ENCODE measurements at regions not wholly inside any gene's neighbourhood (a gene's known extent, or its start where the extent isn't known, plus 50 kb on each side); places are given as distances from the start of the nearest gene placed in this dataset.
"Not testable (repeated sequence)": the region's sequence is repeated elsewhere in the genome, so short reads cannot be mapped to it uniquely, and the experiment has no call there.

- no peak for DNase-seq (ENCODE audit: low read depth, low spot score)
- Histone ChIP-seq H3K4me1 (ENCODE audit: control insufficient read depth in 1 of 2, insufficient read depth in 2 of 2, low read length in 2 of 2) (no peaks in the 10 kb centered on the region), H3K27ac (ENCODE audit: low read depth, low read length) (no peak overlapping the region), H2AFZ (ENCODE audit: low read depth, low read length, poor library complexity, severe bottlenecking) (no peak overlapping the region), H3K4me2 (ENCODE audit: low read length) (no peak overlapping the region), H3K27me3 (ENCODE audit: insufficient read depth, low read length) (peaks cover 56% of the 10 kb centered on the region), H3K9me2 (ENCODE audit: insufficient read depth) (no peaks in the 10 kb centered on the region), H3K79me2 (ENCODE audit: insufficient read depth, low read length) (no peaks in the 10 kb centered on the region), H3K36me3 (ENCODE audit: control insufficient read depth in 1 of 2, insufficient read depth in 2 of 2, low read length in 2 of 2) (no peaks in the 10 kb centered on the region), H3K9ac (ENCODE audit: low read length) (no peak overlapping the region), H4K20me1 (ENCODE audit: insufficient read depth) (no peaks in the 10 kb centered on the region), H3K9me3 (ENCODE audit: control insufficient read depth in 1 of 2, insufficient read depth in 1 of 2, low read depth in 1 of 2, low read length in 2 of 2) (no peaks in the 10 kb centered on the region), H3K4me3 (replicated peaks in 1 of 2; ENCODE audit: low read depth in 1 of 2, low read length in 2 of 2) (no peak overlapping the region)
- POLR2A ChIA-PET: no interaction called here
- no peak for TF ChIP-seq MAX (IDR thresholded peaks at IDR 0.05)
- TF ChIP-seq CBX3 (IDR thresholded peaks at IDR 0.05; ENCODE audit: low read depth): no peak
- no peak for TF ChIP-seq EZH2phosphoT487 (IDR thresholded peaks at IDR 0.05; ENCODE audit: borderline replicate concordance)
- no peak for TF ChIP-seq YY1 (IDR thresholded peaks at IDR 0.05; ENCODE audit: extremely low read depth, insufficient replicate concordance, low read depth, low read length)
- TF ChIP-seq RAD21 (IDR thresholded peaks at IDR 0.05; ENCODE audit: low read depth): no peak
- TF ChIP-seq JUND (IDR thresholded peaks at IDR 0.05): no peak
- no peak for TF ChIP-seq CTCF (IDR thresholded peaks at IDR 0.05 in 2 of 3, conservative IDR thresholded peaks at IDR 0.05 in 1 of 3; ENCODE audit: borderline replicate concordance in 1 of 3, insufficient read depth in 1 of 3, low read depth in 2 of 3, low read length in 2 of 3)
- no peak for TF ChIP-seq ZNF274 (IDR thresholded peaks at IDR 0.05; ENCODE audit: low read depth, low read length)
- no peak for TF ChIP-seq ATF3 (IDR thresholded peaks at IDR 0.05)
- BruUV-seq (replicated peaks): no TSS peak
- ATAC-seq: no peak
- intact Hi-C loops (cut with micrococcal nuclease): no loop called here
- CTCF ChIA-PET: no interaction called here
- RAD21 ChIA-PET (ENCODE audit: low non-redundant PET in 1 of 2, low total read pairs in 2 of 2, uncharacterized antibody in 2 of 2, unreplicated experiment in 2 of 2): no interaction called here
Measured at GRCh38 chr22:49683032-49683431, 144.6 kb downstream of the BRD1 start.

GRCh38 chr22:49680819-49681218 lies 146.9 kb downstream of the BRD1 start:
- H4K20me1 ChIP-seq (ENCODE audit: insufficient read depth); intact Hi-C loops (cut with micrococcal nuclease); RAD21 ChIA-PET (ENCODE audit: low non-redundant PET in 1 of 2, low total read pairs in 2 of 2, uncharacterized antibody in 2 of 2, unreplicated experiment in 2 of 2); H3K4me2 ChIP-seq (ENCODE audit: low read length); ATAC-seq; H3K4me1 ChIP-seq (ENCODE audit: control insufficient read depth in 1 of 2, insufficient read depth in 2 of 2, low read length in 2 of 2); H3K27ac ChIP-seq (ENCODE audit: low read depth, low read length); DNase-seq (ENCODE audit: low read depth, low spot score); H3K9me2 ChIP-seq (ENCODE audit: insufficient read depth); H3K9me3 ChIP-seq (ENCODE audit: control insufficient read depth in 1 of 2, insufficient read depth in 1 of 2, low read depth in 1 of 2, low read length in 2 of 2); H3K79me2 ChIP-seq (ENCODE audit: insufficient read depth, low read length); H3K9ac ChIP-seq (ENCODE audit: low read length); H3K36me3 ChIP-seq (ENCODE audit: control insufficient read depth in 1 of 2, insufficient read depth in 2 of 2, low read length in 2 of 2); BruUV-seq (replicated peaks); H3K4me3 ChIP-seq (replicated peaks in 1 of 2; ENCODE audit: low read depth in 1 of 2, low read length in 2 of 2); POLR2A ChIA-PET; H2AFZ ChIP-seq (ENCODE audit: low read depth, low read length, poor library complexity, severe bottlenecking); CTCF ChIA-PET: not testable (repeated sequence)
- peaks cover 58% of the 10 kb centered on the region for H3K27me3 ChIP-seq (ENCODE audit: insufficient read depth, low read length)
